A673 (cell line): ENCODE measurements at regions not wholly inside any gene's neighbourhood (a gene's known extent, or its start where the extent isn't known, plus 50 kb on each side); places are given as distances from the start of the nearest gene placed in this dataset.

Experiments used
- BruUV-seq: library from RNA; stranded (reverse); fragments of 400-500 nt; replicated peaks from 2 replicates; lab custom pipeline; 2021; lab: Mats Ljungman, UMichigan
- CTCF ChIA-PET: fragments of 300-600 bp; sonication (Branson Sonifier 250); formaldehyde crosslinking; loops from one replicate; lab custom pipeline; 2022; ENCODE audit warnings: antibody characterized with exemption; lab: Charles Lee
- POLR2A ChIA-PET: fragments of 300-600 bp; sonication (Branson Sonifier 250); formaldehyde crosslinking; loops from one replicate; lab custom pipeline; 2022; ENCODE audit warnings: antibody characterized with exemption; ENCODE audit not compliant: low non-redundant PET; lab: Charles Lee
- DNase-seq: peaks from one replicate; pipeline ENCODE4 v3.0.0-alpha.2; 2015; ENCODE audit warnings: low spot score
- H3K27ac ChIP-seq: fragments of 200-600 bp; sonication (generic); 2 replicates; pipeline ENCODE4 v1.5.1; 2016; ENCODE audit warnings: mixed run types, low read depth, mild to moderate bottlenecking, mixed read lengths, antibody characterized with exemption, low read length; ENCODE audit not compliant: poor library complexity, severe bottlenecking
- H3K27me3 ChIP-seq: fragments of 200-600 bp; sonication (generic); replicated peaks from 2 replicates; pipeline ENCODE4 v1.6.1; 2017; ENCODE audit warnings: mixed run types, low read depth, mild to moderate bottlenecking, mixed read lengths, antibody characterized with exemption, low read length; ENCODE audit not compliant: insufficient read depth, poor library complexity
- H3K36me3 ChIP-seq: fragments of 200-600 bp; sonication (generic); 2 replicates; pipeline ENCODE4 v1.6.1; 2016; ENCODE audit warnings: mixed run types, mild to moderate bottlenecking, mixed read lengths, antibody characterized with exemption, low read length; ENCODE audit not compliant: insufficient read depth, poor library complexity, severe bottlenecking
- H3K4me1 ChIP-seq: fragments of 200-600 bp; sonication (generic); 2 replicates; pipeline ENCODE4 v1.6.1; 2017; ENCODE audit warnings: mixed run types, mild to moderate bottlenecking, mixed read lengths, antibody characterized with exemption, low read length; ENCODE audit not compliant: insufficient read depth, poor library complexity, severe bottlenecking
- H3K4me3 ChIP-seq: fragments of 200-600 bp; sonication (generic); 2 replicates; pipeline ENCODE4 v1.5.1; 2016; ENCODE audit warnings: low read depth, mixed run types, mild to moderate bottlenecking, mixed read lengths, low read length; ENCODE audit not compliant: poor library complexity, severe bottlenecking
- H3K9me3 ChIP-seq: fragments of 200-600 bp; sonication (generic); 2 replicates; pipeline ENCODE4 v1.6.1; 2016; ENCODE audit warnings: mixed run types, low read depth, mild to moderate bottlenecking, mixed read lengths, antibody characterized with exemption, low read length; ENCODE audit not compliant: poor library complexity, severe bottlenecking
- EZH2 ChIP-seq: fragments of 200-600 bp; sonication (generic); IDR thresholded peaks from 2 replicates; pipeline ENCODE4 v1.6.1; 2017; ENCODE audit warnings: borderline replicate concordance, low read depth, mild to moderate bottlenecking, mixed read lengths, antibody characterized with exemption, low read length; ENCODE audit not compliant: poor library complexity, severe bottlenecking
- intact Hi-C: fragments of 100-400 bp; cut with micrococcal nuclease; formaldehyde crosslinking; loops from one replicate; pipeline ENCODE4 v1.10.0; 2022; ENCODE audit not compliant: unreplicated experiment
- TF ChIP-seq, protein P1 (sequence below): fragments of 300-800, 200-600 bp; sonication (generic); conservative IDR thresholded peaks from 2 replicates; pipeline ENCODE4 v1.5.1; 2017; ENCODE audit warnings: low read depth, mild to moderate bottlenecking, antibody characterized with exemption, low read length, moderate library complexity, mixed read lengths

- Histone ChIP-seq H3K9me3 (no peaks in the 10 kb centered on the region), H3K27ac (no peak overlapping the region), H3K4me3 (no peak overlapping the region), H3K27me3 (no peaks in the 10 kb centered on the region), H3K36me3 (no peaks in the 10 kb centered on the region), H3K4me1 (peaks cover 16% of the 10 kb centered on the region)
- CTCF ChIA-PET: no interaction called here
- POLR2A ChIA-PET: interaction anchor here (0.6 kb wide), 1 partner anchor 1924 kb away, joined by 4 read pairs; no protein-coding TSS in a partner anchor
- DNase-seq: no peak
- BruUV-seq: no TSS peak
- TF ChIP-seq, protein P1, sequence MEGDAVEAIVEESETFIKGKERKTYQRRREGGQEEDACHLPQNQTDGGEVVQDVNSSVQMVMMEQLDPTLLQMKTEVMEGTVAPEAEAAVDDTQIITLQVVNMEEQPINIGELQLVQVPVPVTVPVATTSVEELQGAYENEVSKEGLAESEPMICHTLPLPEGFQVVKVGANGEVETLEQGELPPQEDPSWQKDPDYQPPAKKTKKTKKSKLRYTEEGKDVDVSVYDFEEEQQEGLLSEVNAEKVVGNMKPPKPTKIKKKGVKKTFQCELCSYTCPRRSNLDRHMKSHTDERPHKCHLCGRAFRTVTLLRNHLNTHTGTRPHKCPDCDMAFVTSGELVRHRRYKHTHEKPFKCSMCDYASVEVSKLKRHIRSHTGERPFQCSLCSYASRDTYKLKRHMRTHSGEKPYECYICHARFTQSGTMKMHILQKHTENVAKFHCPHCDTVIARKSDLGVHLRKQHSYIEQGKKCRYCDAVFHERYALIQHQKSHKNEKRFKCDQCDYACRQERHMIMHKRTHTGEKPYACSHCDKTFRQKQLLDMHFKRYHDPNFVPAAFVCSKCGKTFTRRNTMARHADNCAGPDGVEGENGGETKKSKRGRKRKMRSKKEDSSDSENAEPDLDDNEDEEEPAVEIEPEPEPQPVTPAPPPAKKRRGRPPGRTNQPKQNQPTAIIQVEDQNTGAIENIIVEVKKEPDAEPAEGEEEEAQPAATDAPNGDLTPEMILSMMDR: no peak
- no peak for TF ChIP-seq EZH2
- intact Hi-C loops: no loop called here
These were observed 76.5 kb upstream of the APCDD1 start for GRCh38 chr18:10377956-10378355.

- CTCF ChIA-PET: interaction anchor here (0.5 kb wide), 1 partner anchor 39 kb away, joined by 5 read pairs; no protein-coding TSS in a partner anchor
- H3K9me3 ChIP-seq: no peaks in the 10 kb centered on the region
- H3K4me3 ChIP-seq: no peak overlapping the region
- no peaks in the 10 kb centered on the region for H3K36me3 ChIP-seq
- DNase-seq: no peak
- H3K4me1 ChIP-seq: peaks cover 16% of the 10 kb centered on the region
- no peaks in the 10 kb centered on the region for H3K27me3 ChIP-seq
- POLR2A ChIA-PET: no interaction called here
- no peak overlapping the region for H3K27ac ChIP-seq
- BruUV-seq: no TSS peak
- TF ChIP-seq, protein P1: no peak
- TF ChIP-seq EZH2: no peak
- intact Hi-C loops: no loop called here
These were observed 75.6 kb upstream of the APCDD1 start for GRCh38 chr18:10378688-10379420.

DNA sequence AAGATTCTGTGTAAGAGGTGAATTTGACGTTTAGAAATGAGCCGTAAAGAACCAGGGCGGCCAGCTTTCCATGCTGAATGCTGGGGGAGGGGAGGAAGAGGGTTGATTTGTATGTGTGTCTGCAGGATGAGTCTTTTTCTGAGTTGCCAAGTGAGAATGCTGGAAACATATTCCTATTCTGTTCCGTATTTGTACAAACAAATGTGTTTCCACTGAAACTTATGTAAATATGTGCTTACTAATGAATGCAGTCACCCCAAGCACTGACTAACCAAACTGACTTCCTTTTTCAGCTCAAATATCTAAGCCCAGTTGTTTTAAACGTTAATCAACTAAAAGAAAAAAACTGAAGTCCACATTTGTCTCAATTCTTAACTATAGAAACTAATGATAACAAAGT is 74.9 kb upstream of the APCDD1 start:
- no peaks in the 10 kb centered on the region for H3K9me3 ChIP-seq
- no peak overlapping the region for H3K4me3 ChIP-seq
- CTCF ChIA-PET: no interaction called here
- no peak for TF ChIP-seq EZH2
- TF ChIP-seq, protein P1: no peak
- intact Hi-C loops: no loop called here
- H3K27me3 ChIP-seq: no peaks in the 10 kb centered on the region
- peaks cover 12% of the 10 kb centered on the region for H3K4me1 ChIP-seq
- no TSS peak for BruUV-seq
- no peak for DNase-seq
- no peaks in the 10 kb centered on the region for H3K36me3 ChIP-seq
- POLR2A ChIA-PET: no interaction called here
- no peak overlapping the region for H3K27ac ChIP-seq
